Fibroblast of skin of scalp (primary cell): ENCODE measurements at regions not wholly inside any gene's neighbourhood (a gene's known extent, or its start where the extent isn't known, plus 50 kb on each side); places are given as distances from the start of the nearest gene placed in this dataset.
"Not testable (repeated sequence)": the region's sequence is repeated elsewhere in the genome, so short reads cannot be mapped to it uniquely, and the experiment has no call there.

ENCODE experiments used
- DNase-seq: peaks from one replicate; pipeline ENCODE4 v3.0.0-alpha.2; 2013

- peak; percentile 23 for DNase-seq
Measured at GRCh38 chr2:5587766-5588165, 104.4 kb upstream of the SOX11 start.

- DNase-seq = peak; percentile 52
Measured at GRCh38 chr2:5588601-5589000, 103.6 kb upstream of the SOX11 start.

DNA sequence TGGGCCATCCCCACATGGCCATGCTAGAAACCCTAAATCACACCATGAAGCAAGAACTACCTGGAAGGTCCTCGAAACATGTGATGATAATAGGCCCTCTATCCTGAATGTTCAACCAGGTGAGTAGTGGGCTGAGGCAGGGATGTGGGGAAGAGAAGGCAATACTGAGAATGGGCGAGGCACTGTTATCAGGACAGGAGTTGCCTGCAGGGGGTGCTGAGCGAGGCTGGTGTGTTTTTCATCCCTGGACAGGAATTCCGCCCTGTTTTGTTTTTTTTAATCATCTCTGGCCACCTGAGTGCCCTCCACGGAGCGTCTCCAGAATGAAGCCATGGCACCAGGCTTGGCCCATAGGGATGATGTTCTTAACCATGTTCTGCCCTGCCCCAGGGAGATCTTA, 103.0 kb upstream of the SOX11 start:
- no peak for DNase-seq

DNA sequence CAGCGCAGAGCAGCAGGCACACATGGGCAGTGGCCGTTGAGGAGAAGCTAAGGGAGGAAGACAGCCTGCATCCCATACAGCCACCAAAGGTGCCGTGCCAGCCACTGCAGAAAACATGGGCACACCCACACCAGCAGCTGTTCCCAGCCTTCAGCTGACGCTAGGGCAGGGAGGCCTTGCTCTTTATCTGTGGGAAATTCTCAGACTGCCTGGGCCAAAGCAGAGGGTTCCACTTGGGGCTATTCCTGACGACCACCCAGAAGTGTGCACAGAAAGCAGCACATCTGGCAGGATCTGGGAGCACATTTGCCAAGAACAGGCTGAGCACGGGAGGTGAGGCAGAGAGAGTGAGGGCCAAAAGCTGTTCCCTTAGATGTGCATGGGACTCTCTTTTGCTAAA, 101.3 kb upstream of the SOX11 start:
- DNase-seq = no peak

GRCh38 chr2:5592916-5593315, 99.3 kb upstream of the SOX11 start:
- peak; percentile 86 for DNase-seq

- peak; percentile 48 for DNase-seq
Measured at GRCh38 chr2:5594249-5594695, 97.9 kb upstream of the SOX11 start.

GRCh38 chr2:5596868-5597267, 95.3 kb upstream of the SOX11 start:
- no peak for DNase-seq

- DNase-seq = no peak
Measured at GRCh38 chr2:5598156-5598555, 94.0 kb upstream of the SOX11 start.

- DNase-seq = peak; percentile 39
Measured at GRCh38 chr2:5609201-5609600, 83.0 kb upstream of the SOX11 start.

DNA sequence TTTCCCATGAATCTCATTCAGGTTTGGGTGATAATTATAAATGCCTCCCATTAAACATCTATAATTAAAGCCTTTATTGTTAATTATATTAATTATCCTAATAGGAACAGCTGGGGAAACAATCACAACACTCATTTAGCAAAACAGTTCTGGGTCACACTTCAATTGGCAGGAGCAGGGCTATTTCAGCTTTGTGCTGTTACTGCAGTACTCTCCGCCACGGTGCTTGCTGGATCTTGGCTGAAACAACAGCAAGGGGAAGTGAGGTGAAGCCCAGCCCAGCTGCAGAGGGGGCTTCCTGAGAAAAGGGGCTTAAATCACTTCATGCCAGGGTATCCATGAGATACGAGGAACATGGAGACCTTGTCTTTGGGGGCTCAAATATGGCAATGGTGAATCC, 79.5 kb upstream of the SOX11 start:
- DNase-seq = no peak

DNA sequence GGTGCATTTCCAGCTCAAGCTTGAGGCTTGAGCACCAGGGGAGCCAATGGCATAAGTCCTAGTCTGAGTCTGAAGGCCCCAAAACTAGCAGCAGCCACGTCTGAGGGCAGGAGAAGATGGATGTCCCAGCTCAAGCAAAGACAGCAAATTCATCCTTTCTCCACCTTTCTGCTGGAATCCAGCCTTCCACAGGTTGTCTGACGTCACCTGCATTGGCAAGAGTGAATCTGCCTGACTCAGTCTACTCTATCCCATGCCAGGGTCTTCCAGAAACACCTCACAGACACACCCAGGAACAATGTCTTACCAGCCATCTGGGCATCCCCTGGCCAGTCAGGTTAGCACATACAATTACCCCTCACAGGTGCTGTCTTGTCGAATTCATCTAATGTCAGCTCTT, 76.2 kb upstream of the SOX11 start:
- DNase-seq = no peak

GRCh38 chr2:5617358-5617757, 74.8 kb upstream of the SOX11 start:
- no peak for DNase-seq

DNA sequence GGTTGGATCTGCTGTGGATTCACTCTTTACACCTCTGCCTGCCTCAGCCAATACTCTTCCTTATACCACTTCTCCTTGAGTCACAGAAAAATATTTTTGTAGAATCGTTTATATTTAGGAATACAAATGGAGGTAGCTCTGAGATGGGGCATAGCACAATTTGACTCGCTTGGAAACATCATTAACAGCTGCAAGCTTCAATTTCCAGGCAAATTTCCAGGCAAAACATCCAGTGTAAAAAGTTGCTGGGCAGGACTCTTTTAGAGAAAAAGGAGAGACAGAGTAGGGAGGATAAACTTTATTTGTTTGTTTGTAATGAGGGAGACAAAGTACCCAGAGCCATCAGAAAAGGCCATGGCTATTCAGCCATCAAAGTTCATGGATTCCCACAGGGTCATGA, 74.4 kb upstream of the SOX11 start:
- peak; percentile 17 for DNase-seq

GRCh38 chr2:5618271-5618670, 73.9 kb upstream of the SOX11 start:
- peak; percentile 38 for DNase-seq

DNA sequence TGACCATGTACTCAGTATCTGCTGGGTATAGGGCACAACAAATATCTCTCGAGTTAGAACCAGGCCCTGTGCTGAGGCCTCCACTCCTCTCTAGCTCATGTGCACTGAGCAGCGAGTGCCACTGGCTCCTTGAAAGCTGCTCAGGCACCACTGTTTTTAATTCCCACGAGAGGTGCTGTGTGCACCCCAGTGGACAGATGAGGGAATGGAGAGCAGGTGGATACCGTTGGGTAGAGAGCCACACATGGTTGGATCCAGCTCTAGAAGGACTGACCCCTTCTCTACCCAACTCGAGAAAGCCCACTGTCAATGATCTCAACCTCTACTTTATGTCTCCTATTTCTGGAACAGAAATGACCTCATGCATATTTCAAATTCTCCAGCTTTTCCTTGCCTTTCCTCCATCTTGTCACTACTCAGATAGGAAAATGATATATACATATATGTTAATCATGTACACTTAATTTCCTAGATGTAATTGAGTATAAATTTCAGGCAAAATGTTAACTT, 66.6 kb upstream of the SOX11 start:
- peak; percentile 12 for DNase-seq

DNA sequence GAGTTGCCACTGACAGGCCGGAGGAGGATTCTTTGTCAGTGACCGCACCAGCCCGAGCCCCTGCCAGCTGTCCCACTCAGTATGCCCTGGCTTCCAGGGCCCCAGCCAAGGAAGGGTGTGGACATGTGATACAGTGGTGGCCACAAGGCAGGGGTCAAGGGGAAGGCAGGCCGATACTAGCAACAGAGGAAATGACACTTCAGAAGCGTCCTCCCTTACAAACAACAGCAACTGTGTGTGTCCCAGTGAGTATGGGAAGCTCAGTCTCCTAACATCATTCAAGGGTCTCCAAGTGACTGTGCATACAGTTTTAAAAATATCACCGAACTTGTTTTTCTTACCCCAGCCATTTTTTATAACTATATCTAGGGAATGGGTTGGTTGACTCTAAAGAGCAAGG, 63.7 kb upstream of the SOX11 start:
- not testable (repeated sequence) for DNase-seq

DNA sequence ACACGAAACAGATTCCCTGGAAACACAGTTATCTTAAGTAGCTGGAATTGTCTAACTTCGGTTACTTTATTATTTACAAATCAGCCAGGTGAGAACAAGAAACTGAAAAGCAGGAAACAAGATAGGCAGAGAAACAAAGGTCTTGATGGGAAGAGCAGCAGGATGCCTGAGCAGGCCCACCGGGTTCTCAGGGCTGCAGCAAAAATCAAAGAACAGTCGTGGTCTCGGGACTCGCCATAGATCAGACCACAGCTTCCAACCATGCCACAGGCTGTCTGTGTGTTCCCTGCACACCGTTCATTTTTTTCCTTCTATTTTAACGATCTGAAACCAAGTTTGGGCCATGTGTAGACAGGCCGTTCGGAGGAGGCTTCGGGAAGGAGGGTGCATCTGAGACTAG, 62.7 kb upstream of the SOX11 start:
- DNase-seq = not testable (repeated sequence)

DNA sequence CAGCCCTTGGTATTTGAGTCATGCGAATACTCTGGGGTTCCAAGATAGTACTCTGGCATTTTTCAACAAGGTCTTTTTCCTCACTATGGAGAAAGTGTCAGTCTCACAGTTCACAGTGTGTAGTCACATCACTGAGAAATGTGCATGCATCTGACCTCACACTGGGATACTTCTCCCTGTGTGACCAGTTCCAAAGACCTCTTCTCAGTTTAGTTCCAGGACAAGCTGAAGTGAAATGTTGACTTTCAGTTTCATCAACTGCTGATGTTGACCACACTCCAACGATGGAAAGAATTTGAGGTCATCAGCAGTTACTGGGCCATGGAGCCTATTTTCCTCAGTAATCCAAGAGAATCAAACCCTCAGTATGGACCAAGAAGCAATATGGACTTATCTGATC, 55.1 kb upstream of the SOX11 start:
- peak; percentile 88 for DNase-seq
